Activated naive CD8-positive, alpha-beta T cell treated with anti-CD3 and anti-CD28 coated beads for 36 hours (primary cell): ENCODE measurements at regions not wholly inside any gene's neighbourhood (a gene's known extent, or its start where the extent isn't known, plus 50 kb on each side); places are given as distances from the start of the nearest gene placed in this dataset.
"Not testable (repeated sequence)": the region's sequence is repeated elsewhere in the genome, so short reads cannot be mapped to it uniquely, and the experiment has no call there.

Experiments
- DNase-seq: peaks from one replicate; pipeline ENCODE4 v3.0.0; 2021
- H3K27ac Mint-ChIP-seq: one replicate; pipeline ENCODE4 v1.8.0; 2022; ENCODE audit warnings: mild to moderate bottlenecking, moderate library complexity, mixed read lengths
- H3K27me3 Mint-ChIP-seq: one replicate; pipeline ENCODE4 v1.8.0; 2022; ENCODE audit warnings: mild to moderate bottlenecking, mixed read lengths
- H3K36me3 Mint-ChIP-seq: one replicate; pipeline ENCODE4 v1.8.0; 2021; ENCODE audit warnings: mild to moderate bottlenecking, mixed read lengths
- H3K4me1 Mint-ChIP-seq: one replicate; pipeline ENCODE4 v1.8.0; 2021; ENCODE audit warnings: mixed read lengths
- H3K4me3 Mint-ChIP-seq: one replicate; pipeline ENCODE4 v1.8.0; 2022; ENCODE audit warnings: mild to moderate bottlenecking, moderate library complexity, mixed read lengths
- H3K9me3 Mint-ChIP-seq: one replicate; pipeline ENCODE4 v1.8.0; 2022; ENCODE audit warnings: mixed read lengths

GRCh38 chr4:135864304-135864703, 1662.7 kb upstream of the PABPC4L start:
- H3K9me3 Mint-ChIP-seq, H3K27me3 Mint-ChIP-seq, H3K4me1 Mint-ChIP-seq: not testable (repeated sequence)

DNA sequence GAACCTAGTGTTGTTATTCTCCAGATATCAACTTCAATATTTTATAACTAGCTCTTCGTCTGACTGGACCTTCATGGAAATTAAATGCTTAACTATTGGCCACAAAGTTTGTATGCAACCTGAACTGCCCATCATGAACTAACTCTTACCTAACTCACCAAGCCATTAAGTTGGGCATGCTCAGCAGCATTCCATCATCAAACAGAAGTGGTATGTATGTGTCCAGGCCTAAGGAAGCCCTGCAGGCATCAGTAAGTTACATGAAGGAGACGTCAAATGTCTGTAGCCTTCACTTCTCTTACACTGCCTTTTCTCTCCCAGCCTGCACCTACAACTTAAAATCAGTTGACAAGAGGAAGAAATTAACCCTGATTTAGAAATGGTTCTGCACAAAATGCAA, 1639.2 kb upstream of the PABPC4L start:
- DNase-seq: no peak
- H3K36me3 Mint-ChIP-seq: no peaks in the 10 kb centered on the region
- no peaks in the 10 kb centered on the region for H3K4me1 Mint-ChIP-seq

More at GRCh38 chr4:135864304-135864703, 1662.7 kb upstream of the PABPC4L start:
- H3K27ac Mint-ChIP-seq, H3K4me3 Mint-ChIP-seq, H3K36me3 Mint-ChIP-seq, DNase-seq: not testable (repeated sequence)

GRCh38 chr4:135839712-135840111, 1638.1 kb upstream of the PABPC4L start:
- H3K27ac Mint-ChIP-seq: no peak overlapping the region
- H3K36me3 Mint-ChIP-seq: no peaks in the 10 kb centered on the region
- H3K4me1 Mint-ChIP-seq: no peaks in the 10 kb centered on the region
- H3K4me3 Mint-ChIP-seq: no peak overlapping the region
- peaks cover 2% of the 10 kb centered on the region for H3K9me3 Mint-ChIP-seq
- DNase-seq: no peak
- H3K27me3 Mint-ChIP-seq: no peaks in the 10 kb centered on the region

More for the DNA sequence above, 1639.2 kb upstream of the PABPC4L start:
- no peak overlapping the region for H3K27ac Mint-ChIP-seq
- no peaks in the 10 kb centered on the region for H3K27me3 Mint-ChIP-seq
- no peak overlapping the region for H3K4me3 Mint-ChIP-seq
- H3K9me3 Mint-ChIP-seq: peaks cover 2% of the 10 kb centered on the region

DNA sequence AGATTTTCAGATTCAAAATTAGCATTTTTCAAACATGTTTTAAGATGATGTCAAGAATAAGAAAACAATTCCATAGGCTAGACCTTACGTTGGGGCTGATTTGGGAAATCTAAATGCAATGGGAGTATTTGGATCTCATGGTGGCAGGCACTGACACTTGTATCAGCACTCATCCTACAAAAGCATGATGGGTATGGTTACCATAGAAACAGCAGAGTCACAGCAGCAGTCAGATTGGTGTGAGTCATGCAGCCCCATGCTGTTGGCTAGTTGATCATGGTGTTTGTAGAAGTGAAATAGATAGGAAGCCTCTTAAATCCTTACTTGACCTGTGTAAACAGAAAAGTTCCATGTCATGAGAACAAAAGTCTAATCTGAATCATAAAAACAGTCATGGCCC, 1637.3 kb upstream of the PABPC4L start:
- H3K27me3 Mint-ChIP-seq: no peaks in the 10 kb centered on the region
- peaks cover 3% of the 10 kb centered on the region for H3K9me3 Mint-ChIP-seq
- DNase-seq: no peak
- H3K4me3 Mint-ChIP-seq: no peak overlapping the region
- no peaks in the 10 kb centered on the region for H3K36me3 Mint-ChIP-seq
- no peaks in the 10 kb centered on the region for H3K4me1 Mint-ChIP-seq
- no peak overlapping the region for H3K27ac Mint-ChIP-seq

- H3K4me1 Mint-ChIP-seq: no peaks in the 10 kb centered on the region
- peaks cover 2% of the 10 kb centered on the region for H3K9me3 Mint-ChIP-seq
- no peaks in the 10 kb centered on the region for H3K36me3 Mint-ChIP-seq
- no peaks in the 10 kb centered on the region for H3K27me3 Mint-ChIP-seq
- DNase-seq: no peak
- no peak overlapping the region for H3K27ac Mint-ChIP-seq
- H3K4me3 Mint-ChIP-seq: no peak overlapping the region
These were observed 1632.9 kb upstream of the PABPC4L start for GRCh38 chr4:135834471-135834870.

DNA sequence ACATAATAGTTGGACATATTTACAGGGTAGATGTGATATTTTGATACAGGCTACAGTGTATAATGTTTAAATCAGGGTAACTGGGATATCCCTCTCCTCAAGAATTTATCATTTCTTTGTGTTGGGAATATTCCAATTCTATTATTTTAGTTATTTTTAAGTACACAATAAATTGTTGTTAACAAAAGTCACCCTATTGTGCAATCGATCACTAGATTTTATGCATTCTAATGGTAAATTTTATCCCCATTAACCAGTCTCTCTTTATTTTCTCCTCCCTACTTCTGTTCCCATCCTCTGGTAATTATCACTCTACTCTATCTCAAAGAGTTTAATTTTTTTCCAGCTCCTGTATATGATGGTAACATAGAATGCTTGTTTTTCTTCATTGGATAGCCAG, 1631.9 kb upstream of the PABPC4L start:
- Mint-ChIP-seq H3K9me3 (peaks cover 2% of the 10 kb centered on the region), H3K4me1 (no peaks in the 10 kb centered on the region), H3K4me3 (no peak overlapping the region), H3K36me3 (no peaks in the 10 kb centered on the region), H3K27ac (no peak overlapping the region), H3K27me3 (no peaks in the 10 kb centered on the region)
- no peak for DNase-seq

DNA sequence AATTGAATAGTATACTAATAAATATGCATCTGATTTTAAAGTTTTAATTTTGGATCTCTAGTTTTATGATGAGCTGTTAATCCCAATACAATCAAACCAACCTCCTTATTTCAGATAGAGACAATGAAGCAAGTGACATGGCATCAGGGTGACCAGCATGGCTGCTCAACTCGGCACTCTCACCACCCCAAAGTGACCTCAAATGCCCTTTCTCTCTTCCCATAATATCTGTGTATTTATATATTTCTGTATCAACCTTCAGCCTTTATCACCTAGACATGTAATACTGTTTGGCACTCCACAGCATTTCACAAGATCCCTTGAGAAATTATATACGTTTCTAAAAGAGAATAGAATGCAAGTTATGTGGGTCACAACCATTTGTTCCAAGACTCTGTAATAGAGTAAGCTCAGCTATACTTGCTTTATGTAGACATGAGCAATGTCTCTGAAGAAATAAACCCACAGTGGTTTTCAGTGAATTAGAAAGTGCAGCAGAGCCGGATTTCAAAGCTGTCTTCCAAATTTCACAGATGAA, 1623.2 kb upstream of the PABPC4L start:
- H3K9me3 Mint-ChIP-seq: peaks cover 4% of the 10 kb centered on the region
- no peaks in the 10 kb centered on the region for H3K27me3 Mint-ChIP-seq
- no peaks in the 10 kb centered on the region for H3K36me3 Mint-ChIP-seq
- no peak overlapping the region for H3K27ac Mint-ChIP-seq
- no peaks in the 10 kb centered on the region for H3K4me1 Mint-ChIP-seq
- no peak for DNase-seq
- no peak overlapping the region for H3K4me3 Mint-ChIP-seq

GRCh38 chr4:135804785-135805184, 1603.2 kb upstream of the PABPC4L start:
- Mint-ChIP-seq H3K4me1 (no peaks in the 10 kb centered on the region), H3K4me3 (no peak overlapping the region), H3K36me3 (no peaks in the 10 kb centered on the region), H3K9me3 (peaks cover 2% of the 10 kb centered on the region), H3K27ac (no peak overlapping the region), H3K27me3 (no peaks in the 10 kb centered on the region)
- DNase-seq: no peak

GRCh38 chr4:135777361-135777760, 1575.8 kb upstream of the PABPC4L start:
- H3K36me3 Mint-ChIP-seq: no peaks in the 10 kb centered on the region
- peaks cover 3% of the 10 kb centered on the region for H3K9me3 Mint-ChIP-seq

DNA sequence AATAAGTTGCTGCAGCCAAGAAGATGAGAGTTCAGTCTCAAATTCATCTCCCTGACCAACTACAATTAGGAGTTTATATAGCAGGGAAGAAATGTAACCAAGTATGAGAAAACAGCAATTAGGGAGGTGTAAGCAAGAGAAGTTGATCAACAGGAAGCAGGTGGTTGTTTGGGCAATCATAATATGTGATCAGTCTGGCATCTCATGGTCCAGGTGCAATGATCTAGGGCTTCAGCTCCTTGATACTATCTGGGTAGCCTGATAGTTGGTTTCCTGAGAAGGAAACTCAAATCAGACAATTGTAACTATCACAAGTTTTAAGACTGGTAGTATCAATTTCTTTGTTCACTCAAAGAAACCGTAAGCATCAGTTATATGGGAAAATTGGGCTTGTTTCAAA, 1574.3 kb upstream of the PABPC4L start:
- Mint-ChIP-seq H3K27me3 (no peaks in the 10 kb centered on the region), H3K36me3 (no peaks in the 10 kb centered on the region), H3K4me3 (no peak overlapping the region), H3K9me3 (peaks cover 3% of the 10 kb centered on the region), H3K4me1 (no peaks in the 10 kb centered on the region), H3K27ac (no peak overlapping the region)
- no peak for DNase-seq

More at GRCh38 chr4:135777361-135777760, 1575.8 kb upstream of the PABPC4L start:
- Mint-ChIP-seq H3K27ac (no peak overlapping the region), H3K4me3 (no peak overlapping the region), H3K4me1 (no peaks in the 10 kb centered on the region), H3K27me3 (no peaks in the 10 kb centered on the region)
- DNase-seq: no peak

DNA sequence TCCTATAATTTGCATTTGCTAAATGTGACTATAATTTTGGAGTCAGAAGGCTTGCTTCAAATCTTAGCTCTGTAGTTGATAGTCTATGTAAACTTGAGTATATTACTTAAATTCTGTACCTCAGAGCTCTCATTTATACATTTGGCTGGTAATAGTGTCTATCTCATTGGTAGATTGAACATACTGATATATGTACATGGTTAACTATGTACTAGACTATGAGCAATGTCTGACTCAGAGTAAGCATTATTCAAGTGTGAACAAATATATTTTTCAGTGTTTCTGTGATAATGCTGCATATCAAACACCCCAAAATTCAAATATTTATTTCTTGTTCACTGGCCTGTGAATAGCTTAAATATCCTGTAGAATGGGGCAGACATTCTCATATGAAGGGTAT, 1568.9 kb upstream of the PABPC4L start:
- DNase-seq: no peak
- Mint-ChIP-seq H3K4me1 (no peaks in the 10 kb centered on the region), H3K27ac (no peak overlapping the region), H3K36me3 (no peaks in the 10 kb centered on the region), H3K27me3 (no peaks in the 10 kb centered on the region), H3K4me3 (no peak overlapping the region), H3K9me3 (peaks cover 5% of the 10 kb centered on the region)

- no peaks in the 10 kb centered on the region for H3K36me3 Mint-ChIP-seq
- no peak overlapping the region for H3K27ac Mint-ChIP-seq
- H3K27me3 Mint-ChIP-seq: no peaks in the 10 kb centered on the region
- no peak overlapping the region for H3K4me3 Mint-ChIP-seq
- no peaks in the 10 kb centered on the region for H3K4me1 Mint-ChIP-seq
- H3K9me3 Mint-ChIP-seq: peaks cover 9% of the 10 kb centered on the region
- DNase-seq: no peak
These were observed 1543.3 kb upstream of the PABPC4L start for GRCh38 chr4:135744928-135745327.

- no peak overlapping the region for H3K4me3 Mint-ChIP-seq
- H3K36me3 Mint-ChIP-seq: no peaks in the 10 kb centered on the region
- no peaks in the 10 kb centered on the region for H3K9me3 Mint-ChIP-seq
- no peaks in the 10 kb centered on the region for H3K4me1 Mint-ChIP-seq
- no peak for DNase-seq
- H3K27me3 Mint-ChIP-seq: no peaks in the 10 kb centered on the region
- H3K27ac Mint-ChIP-seq: no peak overlapping the region
These were observed 1540.0 kb upstream of the PABPC4L start for GRCh38 chr4:135741583-135741982.

DNA sequence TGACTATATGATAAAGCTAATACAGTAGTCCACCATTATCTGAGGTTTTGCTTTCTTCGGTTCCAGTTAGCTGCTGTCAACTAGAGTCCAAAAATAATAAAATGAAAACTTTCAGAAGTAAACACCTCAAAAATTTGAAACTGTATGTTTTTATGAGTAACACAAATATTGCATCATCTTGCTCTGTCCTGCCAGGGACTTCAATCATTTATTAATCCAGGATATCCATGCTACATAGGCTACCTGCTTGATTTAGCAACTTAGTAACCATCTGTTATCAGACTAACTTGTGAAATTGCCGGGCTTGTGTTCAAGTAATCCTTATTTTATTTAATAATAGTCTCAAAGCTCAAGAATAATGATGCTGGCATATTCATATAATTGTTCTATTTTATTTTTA, 1537.8 kb upstream of the PABPC4L start:
- no peak overlapping the region for H3K4me3 Mint-ChIP-seq
- no peaks in the 10 kb centered on the region for H3K27me3 Mint-ChIP-seq
- no peaks in the 10 kb centered on the region for H3K36me3 Mint-ChIP-seq
- H3K27ac Mint-ChIP-seq: no peak overlapping the region
- DNase-seq: no peak
- H3K9me3 Mint-ChIP-seq: no peaks in the 10 kb centered on the region
- H3K4me1 Mint-ChIP-seq: no peaks in the 10 kb centered on the region

DNA sequence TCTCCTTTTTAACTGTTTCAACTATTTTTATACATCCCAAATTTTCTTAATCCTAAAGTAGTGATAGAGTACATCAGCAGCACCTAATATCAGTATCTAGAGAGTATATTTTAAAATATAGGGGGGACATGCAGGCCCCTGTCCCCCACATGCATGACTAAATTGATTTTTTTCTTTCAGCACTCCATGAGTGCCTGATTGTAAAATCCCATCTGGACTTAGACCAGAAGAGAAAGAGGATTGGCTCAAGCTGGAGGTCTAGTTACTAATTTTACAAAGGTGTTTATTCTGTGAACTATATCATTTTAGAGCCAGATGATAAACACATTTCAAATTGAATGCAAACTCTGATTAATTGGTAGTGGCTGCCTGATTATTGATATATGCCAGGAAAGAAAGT, 1533.9 kb upstream of the PABPC4L start:
- H3K27ac Mint-ChIP-seq: no peak overlapping the region
- H3K9me3 Mint-ChIP-seq: no peaks in the 10 kb centered on the region
- H3K4me1 Mint-ChIP-seq: no peaks in the 10 kb centered on the region
- H3K36me3 Mint-ChIP-seq: no peaks in the 10 kb centered on the region
- no peak for DNase-seq
- H3K27me3 Mint-ChIP-seq: no peaks in the 10 kb centered on the region
- no peak overlapping the region for H3K4me3 Mint-ChIP-seq

GRCh38 chr4:135732448-135732847, 1530.9 kb upstream of the PABPC4L start:
- DNase-seq: no peak
- Mint-ChIP-seq H3K4me1 (no peaks in the 10 kb centered on the region), H3K4me3 (no peak overlapping the region), H3K9me3 (no peaks in the 10 kb centered on the region), H3K36me3 (no peaks in the 10 kb centered on the region), H3K27me3 (no peaks in the 10 kb centered on the region), H3K27ac (no peak overlapping the region)

- DNase-seq: no peak
- no peaks in the 10 kb centered on the region for H3K36me3 Mint-ChIP-seq
- H3K9me3 Mint-ChIP-seq: no peaks in the 10 kb centered on the region
- no peak overlapping the region for H3K4me3 Mint-ChIP-seq
- H3K27ac Mint-ChIP-seq: no peak overlapping the region
- no peaks in the 10 kb centered on the region for H3K4me1 Mint-ChIP-seq
- no peaks in the 10 kb centered on the region for H3K27me3 Mint-ChIP-seq
These were observed 1530.1 kb upstream of the PABPC4L start for GRCh38 chr4:135731682-135732081.
